ENCODE measurements at regions not wholly inside any gene's neighbourhood (a gene's known extent, or its start where the extent isn't known, plus 50 kb on each side); places are given as distances from the start of the nearest gene placed in this dataset.

DNA sequence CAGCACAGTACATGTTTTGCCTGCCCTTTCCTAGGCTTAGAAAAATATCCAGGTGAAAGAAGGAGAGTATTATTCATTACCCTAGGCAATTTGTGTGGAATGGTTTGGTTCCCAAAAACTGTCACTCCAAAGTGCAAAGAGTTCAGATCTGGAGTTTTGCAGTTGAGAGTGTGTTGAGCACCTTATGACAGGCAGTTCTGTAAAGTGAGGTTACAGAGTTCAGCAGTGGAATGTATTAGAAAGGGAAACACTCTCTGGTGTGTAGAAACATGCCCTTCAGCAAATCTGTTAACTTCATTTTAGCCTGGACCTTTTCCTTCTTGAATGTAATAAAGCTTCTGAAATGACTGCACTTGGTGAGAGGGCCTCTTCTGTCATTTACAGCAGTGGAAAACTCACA is 154.0 kb upstream of the SSTR1 start:
- no peak overlapping the region for H3K9ac ChIP-seq (replicated peaks; ENCODE audit: extremely low read depth, insufficient read depth, low read length)
- no TSS peak for BruUV-seq (replicated peaks)
- no peak overlapping the region for H3K4me2 ChIP-seq (ENCODE audit: insufficient read depth, low read length)
- no peak overlapping the region for H3K27ac ChIP-seq (ENCODE audit: insufficient read depth, low read depth, low read length)
- no peaks in the 10 kb centered on the region for H3K79me2 ChIP-seq (ENCODE audit: control insufficient read depth, insufficient read depth, low read length)
- H4K20me1 ChIP-seq (replicated peaks; ENCODE audit: control insufficient read depth, extremely low read depth, insufficient read depth, low read length) = no peaks in the 10 kb centered on the region
- TF ChIP-seq MYC (IDR thresholded peaks at IDR 0.05; ENCODE audit: low read depth, low read length) (no peak), EZH2 (IDR thresholded peaks at IDR 0.05; ENCODE audit: borderline replicate concordance, low read depth, low read length, severe bottlenecking) (no peak), JUN (IDR thresholded peaks at IDR 0.05; ENCODE audit: borderline replicate concordance, insufficient read depth, insufficient read length, low read depth) (no peak), FOS (IDR thresholded peaks at IDR 0.05; ENCODE audit: borderline replicate concordance, insufficient read depth, low read length) (no peak), POLR2AphosphoS5 (IDR thresholded peaks at IDR 0.05; ENCODE audit: insufficient read depth, low read depth, low read length) (no peak), GATA2 (IDR thresholded peaks at IDR 0.05; ENCODE audit: insufficient read depth, insufficient read length, low read depth, low read length) (no peak), POLR2A (IDR thresholded peaks at IDR 0.05; ENCODE audit: low read depth, low read length) (no peak)
- TF ChIP-seq, protein P1, sequence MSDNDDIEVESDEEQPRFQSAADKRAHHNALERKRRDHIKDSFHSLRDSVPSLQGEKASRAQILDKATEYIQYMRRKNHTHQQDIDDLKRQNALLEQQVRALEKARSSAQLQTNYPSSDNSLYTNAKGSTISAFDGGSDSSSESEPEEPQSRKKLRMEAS (IDR thresholded peaks at IDR 0.05; ENCODE audit: insufficient read depth, insufficient read length) = no peak
- H3K4me3 ChIP-seq (replicated peaks in 1 of 3; ENCODE audit: insufficient read depth in 1 of 3, low read depth in 1 of 3, low read length in 3 of 3) = no peak overlapping the region
- H3K36me3 ChIP-seq (ENCODE audit: control insufficient read depth in 2 of 2, extremely low read depth in 1 of 2, insufficient read depth in 2 of 2, low read length in 2 of 2) = no peaks in the 10 kb centered on the region
- no peaks in the 10 kb centered on the region for H3K9me3 ChIP-seq (replicated peaks; ENCODE audit: control insufficient read depth, insufficient read depth, low read length)
- H3K27me3 ChIP-seq (ENCODE audit: control insufficient read depth in 2 of 2, insufficient read depth in 2 of 2, low read length in 2 of 2) = no peaks in the 10 kb centered on the region
- dilution Hi-C loops (cut with MboI; ENCODE audit: extremely low pct_ligation_motif_present, low sequenced_read_pairs) = no loop called here
- intact Hi-C loops (cut with micrococcal nuclease) = no loop called here
- DNase-seq (ENCODE audit: low read depth, low spot score) = no peak
- no peak for FAIRE-seq
- ChIA-PET CTCF (no interaction called here), POLR2A (no interaction called here)
- H2AFZ ChIP-seq (ENCODE audit: low read depth, low read length) = no peak overlapping the region
- no peaks in the 10 kb centered on the region for H3K9me1 ChIP-seq (replicated peaks; ENCODE audit: control insufficient read depth, extremely low read depth, insufficient read depth, low read length)
- H3K4me1 ChIP-seq (ENCODE audit: control insufficient read depth, extremely low read depth, insufficient read depth, low read length) = no peaks in the 10 kb centered on the region

DNA sequence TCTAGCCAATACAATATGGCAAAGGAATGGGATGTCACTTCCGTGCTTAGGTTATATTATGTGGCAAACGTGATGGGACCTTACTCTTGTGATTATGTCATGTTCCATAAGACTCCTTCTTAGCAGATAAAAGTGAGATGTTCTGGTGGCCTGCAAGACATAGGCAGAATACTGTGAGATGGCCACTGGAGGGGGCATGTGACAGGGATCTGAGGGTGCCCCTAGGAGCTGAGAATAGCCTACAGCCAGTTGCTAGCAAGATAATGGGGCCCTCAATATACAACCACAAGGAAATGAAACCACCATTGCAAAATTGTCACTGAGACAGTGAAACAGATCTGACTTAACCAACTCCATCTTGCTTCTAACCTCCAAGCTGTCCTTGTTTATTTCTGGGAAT is 151.4 kb upstream of the SSTR1 start:
- DNase-seq (ENCODE audit: low read depth, low spot score) = no peak

More for the DNA sequence above, 151.4 kb upstream of the SSTR1 start:
- ChIA-PET CTCF (no interaction called here), POLR2A (no interaction called here)
- H4K20me1 ChIP-seq (replicated peaks; ENCODE audit: control insufficient read depth, extremely low read depth, insufficient read depth, low read length) = no peaks in the 10 kb centered on the region
- intact Hi-C loops (cut with micrococcal nuclease) = no loop called here
- BruUV-seq (replicated peaks) = no TSS peak
- H3K4me1 ChIP-seq (ENCODE audit: control insufficient read depth, extremely low read depth, insufficient read depth, low read length) = no peaks in the 10 kb centered on the region
- H2AFZ ChIP-seq (ENCODE audit: low read depth, low read length) = no peak overlapping the region
- FAIRE-seq = no peak
- no peaks in the 10 kb centered on the region for H3K27me3 ChIP-seq (ENCODE audit: control insufficient read depth in 2 of 2, insufficient read depth in 2 of 2, low read length in 2 of 2)
- no peak overlapping the region for H3K9ac ChIP-seq (replicated peaks; ENCODE audit: extremely low read depth, insufficient read depth, low read length)
- no peaks in the 10 kb centered on the region for H3K9me1 ChIP-seq (replicated peaks; ENCODE audit: control insufficient read depth, extremely low read depth, insufficient read depth, low read length)
- no peaks in the 10 kb centered on the region for H3K9me3 ChIP-seq (replicated peaks; ENCODE audit: control insufficient read depth, insufficient read depth, low read length)
- dilution Hi-C loops (cut with MboI; ENCODE audit: extremely low pct_ligation_motif_present, low sequenced_read_pairs) = no loop called here
- H3K79me2 ChIP-seq (ENCODE audit: control insufficient read depth, insufficient read depth, low read length) = no peaks in the 10 kb centered on the region
- H3K27ac ChIP-seq (ENCODE audit: insufficient read depth, low read depth, low read length) = no peak overlapping the region
- TF ChIP-seq POLR2AphosphoS5 (IDR thresholded peaks at IDR 0.05; ENCODE audit: insufficient read depth, low read depth, low read length) (no peak), EZH2 (IDR thresholded peaks at IDR 0.05; ENCODE audit: borderline replicate concordance, low read depth, low read length, severe bottlenecking) (no peak), GATA2 (IDR thresholded peaks at IDR 0.05; ENCODE audit: insufficient read depth, insufficient read length, low read depth, low read length) (no peak), MYC (IDR thresholded peaks at IDR 0.05; ENCODE audit: low read depth, low read length) (no peak), JUN (IDR thresholded peaks at IDR 0.05; ENCODE audit: borderline replicate concordance, insufficient read depth, insufficient read length, low read depth) (no peak)
- TF ChIP-seq, protein P2, sequence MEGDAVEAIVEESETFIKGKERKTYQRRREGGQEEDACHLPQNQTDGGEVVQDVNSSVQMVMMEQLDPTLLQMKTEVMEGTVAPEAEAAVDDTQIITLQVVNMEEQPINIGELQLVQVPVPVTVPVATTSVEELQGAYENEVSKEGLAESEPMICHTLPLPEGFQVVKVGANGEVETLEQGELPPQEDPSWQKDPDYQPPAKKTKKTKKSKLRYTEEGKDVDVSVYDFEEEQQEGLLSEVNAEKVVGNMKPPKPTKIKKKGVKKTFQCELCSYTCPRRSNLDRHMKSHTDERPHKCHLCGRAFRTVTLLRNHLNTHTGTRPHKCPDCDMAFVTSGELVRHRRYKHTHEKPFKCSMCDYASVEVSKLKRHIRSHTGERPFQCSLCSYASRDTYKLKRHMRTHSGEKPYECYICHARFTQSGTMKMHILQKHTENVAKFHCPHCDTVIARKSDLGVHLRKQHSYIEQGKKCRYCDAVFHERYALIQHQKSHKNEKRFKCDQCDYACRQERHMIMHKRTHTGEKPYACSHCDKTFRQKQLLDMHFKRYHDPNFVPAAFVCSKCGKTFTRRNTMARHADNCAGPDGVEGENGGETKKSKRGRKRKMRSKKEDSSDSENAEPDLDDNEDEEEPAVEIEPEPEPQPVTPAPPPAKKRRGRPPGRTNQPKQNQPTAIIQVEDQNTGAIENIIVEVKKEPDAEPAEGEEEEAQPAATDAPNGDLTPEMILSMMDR (IDR thresholded peaks at IDR 0.05; ENCODE audit: extremely low read depth in 1 of 2, insufficient read depth in 1 of 2, low read depth in 1 of 2, low read length in 2 of 2) = no peak
- TF ChIP-seq, protein P1 (IDR thresholded peaks at IDR 0.05; ENCODE audit: insufficient read depth, insufficient read length) = no peak
- H3K4me2 ChIP-seq (ENCODE audit: insufficient read depth, low read length) = no peak overlapping the region
- H3K4me3 ChIP-seq (replicated peaks in 1 of 3; ENCODE audit: insufficient read depth in 1 of 3, low read depth in 1 of 3, low read length in 3 of 3) = no peak overlapping the region
- no peaks in the 10 kb centered on the region for H3K36me3 ChIP-seq (ENCODE audit: control insufficient read depth in 2 of 2, extremely low read depth in 1 of 2, insufficient read depth in 2 of 2, low read length in 2 of 2)
